HepG2 (cell line): ENCODE measurements at regions not wholly inside any gene's neighbourhood (a gene's known extent, or its start where the extent isn't known, plus 50 kb on each side); places are given as distances from the start of the nearest gene placed in this dataset.
A peak's percentile ranks its signal among the peaks of the same experiment; 100 is the strongest.

Experiments used
- CHD2 ChIP-seq: IDR thresholded peaks from 2 replicates; pipeline ENCODE4 v1.6.1; 2011; ENCODE audit warnings: low read depth, low read length, improper control_type of control experiment
- FOXC1 ChIP-seq: sonication (generic); formaldehyde crosslinking; IDR thresholded peaks from 2 replicates; pipeline ENCODE4 v1.8.0; 2022; ENCODE audit warnings: mild to moderate bottlenecking, missing genetic modification reagents, borderline replicate concordance
- GATAD2A ChIP-seq: IDR thresholded peaks from 2 replicates; pipeline ENCODE4 v1.6.1; 2016
- HNRNPL ChIP-seq: fragments of 200-400 bp; formaldehyde crosslinking; IDR thresholded peaks from 2 replicates; pipeline ENCODE4 v1.6.1; 2017; ENCODE audit warnings: mild to moderate bottlenecking, low read depth, low read length
- KDM6A ChIP-seq: IDR thresholded peaks from 2 replicates; pipeline ENCODE4 v1.6.1; 2016; ENCODE audit warnings: low read depth
- MEF2D ChIP-seq: sonication (generic); formaldehyde crosslinking; IDR thresholded peaks from 2 replicates; pipeline ENCODE4 v1.5.1; 2020; ENCODE audit warnings: mild to moderate bottlenecking, missing genetic modification reagents
- MTA3 ChIP-seq: sonication (generic); formaldehyde crosslinking; IDR thresholded peaks from 2 replicates; pipeline ENCODE4 v1.4.0; 2020; ENCODE audit warnings: missing genetic modification reagents
- NONO ChIP-seq, 2 experiments: fragments of 450-650 bp in 1 of 2; sonication (generic) in 1 of 2; formaldehyde crosslinking in 1 of 2; IDR thresholded peaks in 1 of 2; conservative IDR thresholded peaks in 1 of 2; 2 replicates each; pipeline versions ENCODE4 v1.6.1 to v1.8.0; 2017 to 2022; ENCODE audit warnings: mild to moderate bottlenecking in 1 of 2, missing genetic modification reagents in 1 of 2, moderate library complexity in 1 of 2
- NPAS2 ChIP-seq: sonication (generic); formaldehyde crosslinking; IDR thresholded peaks from 2 replicates; pipeline ENCODE4 v1.8.0; 2022; ENCODE audit warnings: mild to moderate bottlenecking, missing genetic modification reagents, borderline replicate concordance
- PAWR ChIP-seq: sonication (generic); formaldehyde crosslinking; IDR thresholded peaks from 2 replicates; pipeline ENCODE4 v1.4.0; 2020; ENCODE audit warnings: missing genetic modification reagents, mild to moderate bottlenecking, borderline replicate concordance
- PHB2 ChIP-seq: fragments of 450-650 bp; IDR thresholded peaks from 2 replicates; pipeline ENCODE4 v1.6.1; 2018; ENCODE audit not compliant: partially characterized antibody
- RXRA ChIP-seq: sonication (generic); formaldehyde crosslinking; IDR thresholded peaks from 2 replicates; pipeline ENCODE4 v1.5.1; 2020; ENCODE audit warnings: missing genetic modification reagents
- SMAD1 ChIP-seq: sonication (generic); formaldehyde crosslinking; IDR thresholded peaks from 2 replicates; pipeline ENCODE4 v1.4.0; 2020; ENCODE audit warnings: missing genetic modification reagents, low read depth, mild to moderate bottlenecking, borderline replicate concordance
- SMYD3 ChIP-seq: sonication (generic); formaldehyde crosslinking; IDR thresholded peaks from 2 replicates; pipeline ENCODE4 v1.8.1; 2023; ENCODE audit warnings: mild to moderate bottlenecking, missing genetic modification reagents
- SPEN ChIP-seq: sonication (generic); formaldehyde crosslinking; IDR thresholded peaks from 2 replicates; pipeline ENCODE4 v1.5.1; 2020; ENCODE audit warnings: low read depth, mild to moderate bottlenecking, missing genetic modification reagents
- TAF1 ChIP-seq: sonication (generic); formaldehyde crosslinking; IDR thresholded peaks from 2 replicates; pipeline ENCODE4 v1.4.0; 2020; ENCODE audit warnings: missing genetic modification reagents
- YEATS2 ChIP-seq: sonication (generic); formaldehyde crosslinking; IDR thresholded peaks from 2 replicates; pipeline ENCODE4 v1.4.0; 2020; ENCODE audit warnings: missing genetic modification reagents, borderline replicate concordance
- ZBTB1 ChIP-seq: sonication (generic); formaldehyde crosslinking; IDR thresholded peaks from 2 replicates; pipeline ENCODE4 v1.4.0; 2020; ENCODE audit warnings: missing genetic modification reagents, borderline replicate concordance
- ZC3H4 ChIP-seq: sonication (generic); formaldehyde crosslinking; IDR thresholded peaks from 2 replicates; pipeline ENCODE4 v1.4.0; 2020; ENCODE audit warnings: missing genetic modification reagents, borderline replicate concordance
- ZKSCAN5 ChIP-seq: sonication (generic); formaldehyde crosslinking; IDR thresholded peaks from 2 replicates; pipeline ENCODE4 v1.5.1; 2020; ENCODE audit warnings: mild to moderate bottlenecking, missing genetic modification reagents
- ZMYM2 ChIP-seq: sonication (generic); formaldehyde crosslinking; IDR thresholded peaks from 2 replicates; pipeline ENCODE4 v1.8.0; 2022; ENCODE audit warnings: mild to moderate bottlenecking, missing genetic modification reagents
- ZNF121 ChIP-seq: sonication (generic); formaldehyde crosslinking; IDR thresholded peaks from 2 replicates; pipeline ENCODE4 v1.5.0; 2020; ENCODE audit warnings: mild to moderate bottlenecking, missing genetic modification reagents
- ZNF484 ChIP-seq: sonication (generic); formaldehyde crosslinking; IDR thresholded peaks from 2 replicates; pipeline ENCODE4 v1.5.1; 2020; ENCODE audit warnings: mild to moderate bottlenecking, low read depth, missing genetic modification reagents, borderline replicate concordance
- TF ChIP-seq, protein P1 (sequence below): sonication (generic); formaldehyde crosslinking; IDR thresholded peaks from 2 replicates; pipeline ENCODE4 v1.5.0; 2020; ENCODE audit warnings: mild to moderate bottlenecking, low read depth, missing genetic modification reagents, borderline replicate concordance
- TF ChIP-seq, protein P2 (sequence below), 2 experiments: sonication (generic) in 1 of 2; formaldehyde crosslinking in 1 of 2; IDR thresholded peaks; 2 replicates each; pipeline versions ENCODE4 v1.5.1 to v1.6.1; 2011 to 2020; ENCODE audit warnings: borderline replicate concordance in 1 of 2, low read depth in 1 of 2, low read length in 1 of 2, mild to moderate bottlenecking in 1 of 2, missing genetic modification reagents in 1 of 2, moderate library complexity in 1 of 2
- TF ChIP-seq, protein P3 (sequence below): IDR thresholded peaks from 2 replicates; pipeline ENCODE4 v1.4.0; 2020; ENCODE audit warnings: mild to moderate bottlenecking, missing genetic modification reagents

DNA sequence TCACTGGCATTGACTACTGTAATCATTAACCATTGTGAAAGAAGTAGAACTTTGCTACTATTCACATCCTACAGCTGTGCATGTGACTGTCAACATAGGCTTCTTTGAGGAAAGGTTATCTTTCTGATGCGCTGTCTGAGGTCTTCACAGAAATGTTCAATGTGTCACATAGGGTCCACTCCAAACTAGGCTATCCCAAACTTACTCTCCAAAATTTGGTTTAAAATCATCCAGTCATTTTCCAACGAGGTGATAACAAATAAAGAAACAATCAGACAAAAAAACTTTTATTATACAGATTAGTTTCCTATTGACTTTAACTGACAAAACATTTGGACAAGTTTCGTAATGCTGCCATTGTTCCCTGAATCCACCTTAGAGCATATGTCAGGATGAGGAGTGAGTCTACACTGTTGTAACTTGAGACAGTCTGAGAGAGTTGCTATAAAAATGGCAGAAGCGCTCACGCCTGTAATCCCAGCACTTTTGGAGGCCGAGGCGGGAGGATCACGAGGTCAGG lies 511.6 kb downstream of the PLOD2 start (continued):
- TF ChIP-seq TAF1 (CRISPR knock-in tag), result no peak
- TF ChIP-seq ZMYM2 (CRISPR knock-in tag), result no peak
- TF ChIP-seq KDM6A, result peak; percentile 79
- TF ChIP-seq ZNF484 (CRISPR knock-in tag), result no peak
- TF ChIP-seq YEATS2 (CRISPR knock-in tag), result no peak
- no peak for TF ChIP-seq NONO (IDR thresholded peaks at IDR 0.05)
- TF ChIP-seq NONO (CRISPR knock-in tag; conservative IDR thresholded peaks at IDR 0.05), result no peak
- no peak for TF ChIP-seq CHD2
- TF ChIP-seq ZBTB1 (CRISPR knock-in tag), result no peak
- TF ChIP-seq MTA3 (CRISPR knock-in tag), result no peak
- no peak for TF ChIP-seq MEF2D
- no peak for TF ChIP-seq ZC3H4 (CRISPR knock-in tag)
- peak; percentile 83 for TF ChIP-seq GATAD2A (CRISPR knock-in tag)
- TF ChIP-seq, protein P1, sequence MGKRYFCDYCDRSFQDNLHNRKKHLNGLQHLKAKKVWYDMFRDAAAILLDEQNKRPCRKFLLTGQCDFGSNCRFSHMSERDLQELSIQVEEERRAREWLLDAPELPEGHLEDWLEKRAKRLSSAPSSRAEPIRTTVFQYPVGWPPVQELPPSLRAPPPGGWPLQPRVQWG (CRISPR knock-in tag), result no peak
- TF ChIP-seq NPAS2 (CRISPR knock-in tag), result no peak
- TF ChIP-seq, protein P2, sequence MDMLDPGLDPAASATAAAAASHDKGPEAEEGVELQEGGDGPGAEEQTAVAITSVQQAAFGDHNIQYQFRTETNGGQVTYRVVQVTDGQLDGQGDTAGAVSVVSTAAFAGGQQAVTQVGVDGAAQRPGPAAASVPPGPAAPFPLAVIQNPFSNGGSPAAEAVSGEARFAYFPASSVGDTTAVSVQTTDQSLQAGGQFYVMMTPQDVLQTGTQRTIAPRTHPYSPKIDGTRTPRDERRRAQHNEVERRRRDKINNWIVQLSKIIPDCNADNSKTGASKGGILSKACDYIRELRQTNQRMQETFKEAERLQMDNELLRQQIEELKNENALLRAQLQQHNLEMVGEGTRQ (IDR thresholded peaks at IDR 0.05; ENCODE audit: low read depth, low read length), result no peak
- TF ChIP-seq, protein P2 (CRISPR knock-in tag; IDR thresholded peaks at IDR 0.05; ENCODE audit: borderline replicate concordance), result 0 out of 2 replicates have a peak, but pooled peaks have one; percentile 28
- no peak for TF ChIP-seq SMAD1 (CRISPR knock-in tag)
- TF ChIP-seq PHB2, result no peak
- no peak for TF ChIP-seq SMYD3 (CRISPR knock-in tag)
- no peak for TF ChIP-seq ZKSCAN5 (CRISPR knock-in tag)
- TF ChIP-seq, protein P3, sequence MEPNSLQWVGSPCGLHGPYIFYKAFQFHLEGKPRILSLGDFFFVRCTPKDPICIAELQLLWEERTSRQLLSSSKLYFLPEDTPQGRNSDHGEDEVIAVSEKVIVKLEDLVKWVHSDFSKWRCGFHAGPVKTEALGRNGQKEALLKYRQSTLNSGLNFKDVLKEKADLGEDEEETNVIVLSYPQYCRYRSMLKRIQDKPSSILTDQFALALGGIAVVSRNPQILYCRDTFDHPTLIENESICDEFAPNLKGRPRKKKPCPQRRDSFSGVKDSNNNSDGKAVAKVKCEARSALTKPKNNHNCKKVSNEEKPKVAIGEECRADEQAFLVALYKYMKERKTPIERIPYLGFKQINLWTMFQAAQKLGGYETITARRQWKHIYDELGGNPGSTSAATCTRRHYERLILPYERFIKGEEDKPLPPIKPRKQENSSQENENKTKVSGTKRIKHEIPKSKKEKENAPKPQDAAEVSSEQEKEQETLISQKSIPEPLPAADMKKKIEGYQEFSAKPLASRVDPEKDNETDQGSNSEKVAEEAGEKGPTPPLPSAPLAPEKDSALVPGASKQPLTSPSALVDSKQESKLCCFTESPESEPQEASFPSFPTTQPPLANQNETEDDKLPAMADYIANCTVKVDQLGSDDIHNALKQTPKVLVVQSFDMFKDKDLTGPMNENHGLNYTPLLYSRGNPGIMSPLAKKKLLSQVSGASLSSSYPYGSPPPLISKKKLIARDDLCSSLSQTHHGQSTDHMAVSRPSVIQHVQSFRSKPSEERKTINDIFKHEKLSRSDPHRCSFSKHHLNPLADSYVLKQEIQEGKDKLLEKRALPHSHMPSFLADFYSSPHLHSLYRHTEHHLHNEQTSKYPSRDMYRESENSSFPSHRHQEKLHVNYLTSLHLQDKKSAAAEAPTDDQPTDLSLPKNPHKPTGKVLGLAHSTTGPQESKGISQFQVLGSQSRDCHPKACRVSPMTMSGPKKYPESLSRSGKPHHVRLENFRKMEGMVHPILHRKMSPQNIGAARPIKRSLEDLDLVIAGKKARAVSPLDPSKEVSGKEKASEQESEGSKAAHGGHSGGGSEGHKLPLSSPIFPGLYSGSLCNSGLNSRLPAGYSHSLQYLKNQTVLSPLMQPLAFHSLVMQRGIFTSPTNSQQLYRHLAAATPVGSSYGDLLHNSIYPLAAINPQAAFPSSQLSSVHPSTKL (CRISPR knock-in tag), result peak; percentile 93
- no peak for TF ChIP-seq ZNF121
- TF ChIP-seq PAWR, result no peak
- no peak for TF ChIP-seq HNRNPL
- no peak for TF ChIP-seq FOXC1 (CRISPR knock-in tag)
- TF ChIP-seq SPEN, result no peak
- no peak; the same call in 1 of the 2 replicates for TF ChIP-seq RXRA
